RWPE2 (cell line): ENCODE measurements at regions not wholly inside any gene's neighbourhood (a gene's known extent, or its start where the extent isn't known, plus 50 kb on each side); places are given as distances from the start of the nearest gene placed in this dataset.

Experiments
- ATAC-seq: fragments of 200-7000 bp; cut with Tn5 transposase; 3 replicates; pipeline ENCODE4 v1.9.1; 2021; ENCODE audit warnings: low read depth
- DNase-seq: peaks from one replicate; pipeline ENCODE4 v3.0.0-alpha.2; 2020; ENCODE audit warnings: low spot score
- H3K27ac ChIP-seq: fragments of 450-650 bp; 2 replicates; pipeline ENCODE4 v1.5.1; 2017; ENCODE audit warnings: mild to moderate bottlenecking; ENCODE audit not compliant: poor library complexity, severe bottlenecking
- H3K27me3 ChIP-seq: fragments of 250-450 bp; sonication (Bioruptor Pico); 2 replicates; pipeline ENCODE4 v1.5.1; 2021; ENCODE audit warnings: mild to moderate bottlenecking, moderate library complexity; ENCODE audit not compliant: insufficient read depth, poor library complexity, severe bottlenecking
- H3K36me3 ChIP-seq: fragments of 250-450 bp; sonication (Bioruptor Pico); 2 replicates; pipeline ENCODE4 v1.5.1; 2020; ENCODE audit warnings: low read depth, mild to moderate bottlenecking, moderate library complexity
- H3K4me1 ChIP-seq: fragments of 250-450 bp; sonication (Bioruptor Pico); 2 replicates; pipeline ENCODE4 v1.5.1; 2021; ENCODE audit warnings: mild to moderate bottlenecking, moderate library complexity; ENCODE audit not compliant: insufficient read depth, poor library complexity, severe bottlenecking
- H3K4me3 ChIP-seq: fragments of 250-450 bp; sonication (Bioruptor Pico); 2 replicates; pipeline ENCODE4 v1.5.1; 2021; ENCODE audit warnings: mild to moderate bottlenecking, moderate library complexity; ENCODE audit not compliant: severe bottlenecking
- H3K9me3 ChIP-seq: fragments of 250-450 bp; sonication (Bioruptor Pico); 2 replicates; pipeline ENCODE4 v1.5.1; 2021; ENCODE audit warnings: mild to moderate bottlenecking, moderate library complexity; ENCODE audit not compliant: severe bottlenecking
- TF ChIP-seq, protein P1 (sequence below): fragments of 450-650 bp; IDR thresholded peaks from one replicate; pipeline ENCODE4 v1.5.1; 2017; ENCODE audit warnings: mild to moderate bottlenecking, moderate library complexity; ENCODE audit not compliant: poor library complexity, severe bottlenecking

DNA sequence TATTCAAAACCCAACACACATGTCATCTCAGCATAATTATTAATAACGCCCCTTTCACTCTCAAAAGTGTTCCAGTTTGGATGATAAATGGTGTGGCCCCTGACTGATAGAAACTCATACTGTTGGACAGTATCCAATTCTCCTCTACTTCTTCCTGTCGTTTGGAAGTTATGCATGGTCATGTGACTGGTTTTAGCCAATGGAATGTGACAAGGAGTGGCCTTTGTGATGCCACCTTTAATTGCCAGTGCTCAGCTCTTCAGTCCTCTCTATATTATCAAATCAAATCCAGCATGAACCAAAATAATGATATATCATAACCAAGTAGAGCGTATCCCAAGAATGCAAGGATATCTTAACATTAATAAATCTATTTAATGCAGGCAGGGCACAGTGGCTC, 117.8 kb upstream of the SPIN1 start:
- Histone ChIP-seq H3K36me3 (no peaks in the 10 kb centered on the region), H3K27ac (peak overlapping the region; percentile 92), H3K4me3 (no peak overlapping the region), H3K27me3 (no peaks in the 10 kb centered on the region), H3K4me1 (peaks cover 19% of the 10 kb centered on the region), H3K9me3 (no peaks in the 10 kb centered on the region)
- TF ChIP-seq, protein P1, sequence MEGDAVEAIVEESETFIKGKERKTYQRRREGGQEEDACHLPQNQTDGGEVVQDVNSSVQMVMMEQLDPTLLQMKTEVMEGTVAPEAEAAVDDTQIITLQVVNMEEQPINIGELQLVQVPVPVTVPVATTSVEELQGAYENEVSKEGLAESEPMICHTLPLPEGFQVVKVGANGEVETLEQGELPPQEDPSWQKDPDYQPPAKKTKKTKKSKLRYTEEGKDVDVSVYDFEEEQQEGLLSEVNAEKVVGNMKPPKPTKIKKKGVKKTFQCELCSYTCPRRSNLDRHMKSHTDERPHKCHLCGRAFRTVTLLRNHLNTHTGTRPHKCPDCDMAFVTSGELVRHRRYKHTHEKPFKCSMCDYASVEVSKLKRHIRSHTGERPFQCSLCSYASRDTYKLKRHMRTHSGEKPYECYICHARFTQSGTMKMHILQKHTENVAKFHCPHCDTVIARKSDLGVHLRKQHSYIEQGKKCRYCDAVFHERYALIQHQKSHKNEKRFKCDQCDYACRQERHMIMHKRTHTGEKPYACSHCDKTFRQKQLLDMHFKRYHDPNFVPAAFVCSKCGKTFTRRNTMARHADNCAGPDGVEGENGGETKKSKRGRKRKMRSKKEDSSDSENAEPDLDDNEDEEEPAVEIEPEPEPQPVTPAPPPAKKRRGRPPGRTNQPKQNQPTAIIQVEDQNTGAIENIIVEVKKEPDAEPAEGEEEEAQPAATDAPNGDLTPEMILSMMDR, result no peak
- no peak for DNase-seq
- no peak for ATAC-seq

DNA sequence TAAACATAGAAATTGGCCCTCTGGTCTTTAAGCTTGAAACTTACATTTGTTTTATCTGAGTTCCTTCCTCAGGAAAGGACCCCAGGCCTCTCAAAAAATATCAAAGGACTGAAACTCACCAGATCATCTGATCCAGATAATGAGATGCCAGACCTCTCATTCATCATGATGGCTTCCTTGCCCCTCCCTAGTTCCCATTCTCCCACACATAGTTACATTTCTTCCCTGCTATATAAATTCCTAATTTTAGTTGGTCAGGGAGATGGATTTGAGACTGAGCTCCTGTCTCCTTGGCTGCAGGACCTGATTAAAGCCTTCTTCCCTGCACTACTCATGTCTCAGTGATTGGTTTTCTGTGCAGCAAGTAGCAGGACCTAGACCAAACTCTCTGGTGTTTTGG, 119.4 kb upstream of the SPIN1 start:
- H3K4me3 ChIP-seq, result no peak overlapping the region
- TF ChIP-seq, protein P1, result no peak
- H3K27ac ChIP-seq, result peak overlapping the region; percentile 92
- no peaks in the 10 kb centered on the region for H3K36me3 ChIP-seq
- no peaks in the 10 kb centered on the region for H3K27me3 ChIP-seq
- peaks cover 19% of the 10 kb centered on the region for H3K4me1 ChIP-seq
- H3K9me3 ChIP-seq, result no peaks in the 10 kb centered on the region
- DNase-seq, result no peak
- no peak for ATAC-seq

- peak overlapping the region; percentile 32 for H3K27ac ChIP-seq
- TF ChIP-seq, protein P1, result no peak
- no peaks in the 10 kb centered on the region for H3K9me3 ChIP-seq
- no peaks in the 10 kb centered on the region for H3K36me3 ChIP-seq
- no peaks in the 10 kb centered on the region for H3K27me3 ChIP-seq
- no peak overlapping the region for H3K4me3 ChIP-seq
- ATAC-seq (no peak), DNase-seq (no peak)
- peaks cover 19% of the 10 kb centered on the region for H3K4me1 ChIP-seq
These were observed 121.0 kb upstream of the SPIN1 start for GRCh38 chr9:88267283-88267682.

DNA sequence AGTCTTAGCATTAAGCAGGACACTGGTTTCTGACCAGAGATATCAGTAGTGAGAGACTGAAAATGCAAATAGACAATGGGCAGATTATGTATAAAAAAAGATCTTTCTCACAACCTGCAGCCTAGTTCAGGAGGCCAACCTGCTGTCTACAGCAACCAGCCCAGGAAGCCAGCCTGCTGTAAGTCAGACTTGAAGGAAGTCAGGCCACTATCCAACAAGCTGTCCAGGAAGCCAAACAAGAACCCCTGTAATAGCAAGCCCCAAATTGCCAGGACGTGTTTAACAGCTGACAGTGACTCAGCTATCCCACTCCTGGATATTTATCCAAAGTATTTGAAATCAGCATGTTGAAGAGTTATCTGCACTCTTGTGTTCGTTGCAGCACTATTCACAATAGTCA, 121.8 kb upstream of the SPIN1 start:
- H3K9me3 ChIP-seq, result no peaks in the 10 kb centered on the region
- TF ChIP-seq, protein P1, result no peak
- peaks cover 13% of the 10 kb centered on the region for H3K4me1 ChIP-seq
- H3K4me3 ChIP-seq, result no peak overlapping the region
- no peaks in the 10 kb centered on the region for H3K36me3 ChIP-seq
- ATAC-seq, result no peak
- peak overlapping the region; percentile 32 for H3K27ac ChIP-seq
- H3K27me3 ChIP-seq, result no peaks in the 10 kb centered on the region
- DNase-seq, result no peak

GRCh38 chr9:88259001-88259400, 120.7 kb upstream of the SPATA31C2 start:
- TF ChIP-seq, protein P1, result no peak
- H3K27me3 ChIP-seq, result no peaks in the 10 kb centered on the region
- no peak for ATAC-seq

More at GRCh38 chr9:88259001-88259400, 120.7 kb upstream of the SPATA31C2 start:
- Histone ChIP-seq H3K9me3 (no peaks in the 10 kb centered on the region), H3K4me1 (no peaks in the 10 kb centered on the region), H3K27ac (no peak overlapping the region), H3K4me3 (no peak overlapping the region), H3K36me3 (no peaks in the 10 kb centered on the region)
- no peak for DNase-seq
